MM.1S (cell line): ENCODE measurements at regions not wholly inside any gene's neighbourhood (a gene's known extent, or its start where the extent isn't known, plus 50 kb on each side); places are given as distances from the start of the nearest gene placed in this dataset.

Experiments used
- CTCF ChIP-seq: fragments of 300-600 bp; sonication (generic); IDR thresholded peaks from 2 replicates; pipeline ENCODE4 v1.5.1; 2016; ENCODE audit warnings: antibody characterized with exemption, low read length, mixed read lengths
- EZH2 ChIP-seq: fragments of 300-600 bp; sonication (generic); optimal IDR thresholded peaks from 2 replicates; pipeline ENCODE3; 2017; ENCODE audit warnings: low read depth, mild to moderate bottlenecking, antibody characterized with exemption, low read length, mixed read lengths
- EZH2phosphoT487 ChIP-seq: fragments of 300-600 bp; sonication (generic); IDR thresholded peaks from 2 replicates; pipeline ENCODE4 v1.6.1; 2018; ENCODE audit warnings: antibody characterized with exemption, low read length

GRCh38 chr2:219737270-219737691 lies 109.9 kb downstream of the SLC4A3 start:
- TF ChIP-seq EZH2 (no peak), CTCF (no peak), EZH2phosphoT487 (no peak)
